NT2/D1 (cell line): ENCODE measurements at regions not wholly inside any gene's neighbourhood (a gene's known extent, or its start where the extent isn't known, plus 50 kb on each side); places are given as distances from the start of the nearest gene placed in this dataset.

ENCODE experiments used
- SUZ12 ChIP-seq: IDR thresholded peaks from 2 replicates; pipeline ENCODE4 v1.6.1; 2011; ENCODE audit not compliant: insufficient read length, insufficient read depth; ENCODE audit errors: extremely low read depth
- ZNF274 ChIP-seq: IDR thresholded peaks from 2 replicates; pipeline ENCODE4 v1.6.1; 2011; ENCODE audit warnings: mild to moderate bottlenecking, low read depth, low read length

- TF ChIP-seq ZNF274, result no peak
- TF ChIP-seq SUZ12, result no peak
Measured at GRCh38 chr9:99296291-99296951, 74.3 kb downstream of the SEC61B start.
